H9 (cell line): ENCODE measurements at regions not wholly inside any gene's neighbourhood (a gene's known extent, or its start where the extent isn't known, plus 50 kb on each side); places are given as distances from the start of the nearest gene placed in this dataset.

Experiments
- DNase-seq: peaks from one replicate; pipeline ENCODE4 v3.0.0-alpha.2; 2017
- H2AFZ ChIP-seq: one replicate; pipeline ENCODE4 v1.6.1; 2013; ENCODE audit warnings: mild to moderate bottlenecking, low read length, control low read depth, moderate library complexity
- H2AK5ac ChIP-seq: 2 replicates; pipeline ENCODE4 v1.6.1; 2013; ENCODE audit warnings: low read length, control low read depth, mixed read lengths; ENCODE audit not compliant: insufficient read length
- H2BK120ac ChIP-seq: one replicate; pipeline ENCODE4 v1.6.1; 2013; ENCODE audit warnings: low read depth, mild to moderate bottlenecking, low read length, control low read depth, inconsistent platforms; ENCODE audit not compliant: poor library complexity, severe bottlenecking
- H2BK12ac ChIP-seq: 2 replicates; pipeline ENCODE4 v1.6.1; 2013; ENCODE audit warnings: low read length, control low read depth, mixed read lengths, low read depth; ENCODE audit not compliant: insufficient read length
- H2BK15ac ChIP-seq: 2 replicates; pipeline ENCODE4 v1.6.1; 2013; ENCODE audit warnings: low read depth, low read length, control low read depth
- H2BK20ac ChIP-seq: one replicate; pipeline ENCODE4 v1.6.1; 2013; ENCODE audit warnings: low read depth, mild to moderate bottlenecking, low read length, control low read depth, inconsistent platforms; ENCODE audit not compliant: poor library complexity, severe bottlenecking
- H2BK5ac ChIP-seq: 2 replicates; pipeline ENCODE4 v1.6.1; 2013; ENCODE audit warnings: low read length, control low read depth, mixed read lengths; ENCODE audit not compliant: insufficient read length
- H3K14ac ChIP-seq: 2 replicates; pipeline ENCODE4 v1.6.1; 2013; ENCODE audit warnings: low read length, control low read depth; ENCODE audit not compliant: insufficient read depth
- H3K18ac ChIP-seq: 2 replicates; pipeline ENCODE4 v1.6.1; 2013; ENCODE audit warnings: low read depth, mild to moderate bottlenecking, mixed read lengths, low read length, control low read depth; ENCODE audit not compliant: insufficient read length
- H3K23ac ChIP-seq: 2 replicates; pipeline ENCODE4 v1.6.1; 2013; ENCODE audit warnings: low read length, control low read depth, mixed read lengths, low read depth; ENCODE audit not compliant: insufficient read length
- H3K23me2 ChIP-seq: 2 replicates; pipeline ENCODE4 v1.6.1; 2013; ENCODE audit warnings: low read depth, mild to moderate bottlenecking, mixed read lengths, low read length, control low read depth; ENCODE audit not compliant: insufficient read length, poor library complexity, severe bottlenecking
- H3K27ac ChIP-seq: 2 replicates; pipeline ENCODE4 v1.5.1; 2013; ENCODE audit warnings: low read length, control low read depth, mixed read lengths, low read depth; ENCODE audit not compliant: insufficient read length
- H3K27me3 ChIP-seq: 2 replicates; pipeline ENCODE4 v1.6.1; 2013; ENCODE audit warnings: low read length, control low read depth, inconsistent platforms; ENCODE audit not compliant: insufficient read depth
- H3K4ac ChIP-seq: 2 replicates; pipeline ENCODE4 v1.6.1; 2013; ENCODE audit warnings: low read depth, mild to moderate bottlenecking, control low read depth, inconsistent platforms, low read length, moderate library complexity
- H3K4me1 ChIP-seq: 2 replicates; pipeline ENCODE4 v1.6.1; 2013; ENCODE audit warnings: low read length, control low read depth, inconsistent platforms; ENCODE audit not compliant: insufficient read depth
- H3K4me2 ChIP-seq: 2 replicates; pipeline ENCODE4 v1.6.1; 2013; ENCODE audit warnings: low read length, control low read depth, mixed read lengths; ENCODE audit not compliant: insufficient read length, insufficient read depth
- H3K56ac ChIP-seq: 2 replicates; pipeline ENCODE4 v1.6.1; 2013; ENCODE audit warnings: low read depth, mild to moderate bottlenecking, mixed read lengths, low read length, control low read depth; ENCODE audit not compliant: insufficient read length
- H3K79me1 ChIP-seq: 2 replicates; pipeline ENCODE4 v1.6.1; 2013; ENCODE audit warnings: low read depth, mild to moderate bottlenecking, moderate library complexity, low read length, control low read depth, inconsistent platforms; ENCODE audit not compliant: insufficient read depth, poor library complexity, severe bottlenecking
- H3K79me2 ChIP-seq: 2 replicates; pipeline ENCODE4 v1.6.1; 2013; ENCODE audit warnings: low read length, control low read depth, inconsistent platforms; ENCODE audit not compliant: insufficient read depth
- H3K9ac ChIP-seq: 2 replicates; pipeline ENCODE4 v1.6.1; 2013; ENCODE audit warnings: low read length, control low read depth, mixed read lengths; ENCODE audit not compliant: insufficient read length; ENCODE audit errors: extremely low read depth
- H3K9me3 ChIP-seq: one replicate; pipeline ENCODE4 v1.6.1; 2013; ENCODE audit warnings: low read depth, low read length, inconsistent platforms; ENCODE audit not compliant: control insufficient read depth
- H3T11ph ChIP-seq: one replicate; pipeline ENCODE4 v1.6.1; 2013; ENCODE audit warnings: mild to moderate bottlenecking, low read length, control low read depth, inconsistent platforms
- H4K20me1 ChIP-seq: one replicate; pipeline ENCODE4 v1.6.1; 2013; ENCODE audit not compliant: control insufficient read depth, insufficient read length, insufficient read depth
- H4K5ac ChIP-seq: 2 replicates; pipeline ENCODE4 v1.6.1; 2013; ENCODE audit warnings: low read depth, mild to moderate bottlenecking, mixed read lengths, low read length, control low read depth; ENCODE audit not compliant: insufficient read length
- H4K8ac ChIP-seq: replicated peaks from 2 replicates; pipeline ENCODE4 v1.6.1; 2013; ENCODE audit warnings: low read length, control low read depth, mixed read lengths, low read depth; ENCODE audit not compliant: insufficient read length
- H4K91ac ChIP-seq: 2 replicates; pipeline ENCODE4 v1.6.1; 2013; ENCODE audit warnings: low read depth, mild to moderate bottlenecking, moderate library complexity, mixed read lengths, low read length, control low read depth; ENCODE audit not compliant: insufficient read length
- H3K27ac Mint-ChIP-seq, 3 experiments: 2 replicates in 2 of 3; 3 replicates in 1 of 3; pipeline ENCODE4 v1.8.0; 2020 to 2021; ENCODE audit warnings: mixed read lengths in 3 of 3, mild to moderate bottlenecking in 1 of 3, moderate library complexity in 1 of 3
- H3K27me3 Mint-ChIP-seq: 2 replicates; pipeline ENCODE4 v1.8.0; 2021; ENCODE audit warnings: low read depth, mild to moderate bottlenecking, moderate library complexity, mixed read lengths
- H3K36me3 Mint-ChIP-seq, 3 experiments: 2 replicates in 2 of 3; 3 replicates in 1 of 3; pipeline ENCODE4 v1.8.0; 2020 to 2021; ENCODE audit warnings: low read depth in 3 of 3, mixed read lengths in 3 of 3; ENCODE audit not compliant: insufficient read depth in 1 of 3
- H3K4me1 Mint-ChIP-seq, 2 experiments: 2 replicates each; pipeline ENCODE4 v1.8.0; 2020; ENCODE audit warnings: mixed read lengths in 2 of 2
- H3K4me3 Mint-ChIP-seq, 2 experiments: 2 replicates in 1 of 2; 3 replicates in 1 of 2; pipeline ENCODE4 v1.8.0; 2020 to 2021; ENCODE audit warnings: mild to moderate bottlenecking in 2 of 2, mixed read lengths in 2 of 2, moderate library complexity in 1 of 2
- H3K9me3 Mint-ChIP-seq, 2 experiments: 2 replicates in 1 of 2; 3 replicates in 1 of 2; pipeline ENCODE4 v1.8.0; 2020; ENCODE audit warnings: mild to moderate bottlenecking in 2 of 2, mixed read lengths in 2 of 2, moderate library complexity in 1 of 2
- CTCF ChIP-seq: fragments of 200-600 bp; sonication (generic); conservative IDR thresholded peaks from 3 replicates; pipeline ENCODE4 v1.8.0; 2021; ENCODE audit warnings: antibody characterized with exemption, mild to moderate bottlenecking
- WGBS: extraction: QIAGEN DNeasy Blood & Tissue Kit; methylation state at CpG from one replicate; pipeline ENCODE4 v1.1.7; 2013; ENCODE audit warnings: missing lambda C conversion rate, low lambda C conversion rate, mixed read lengths; ENCODE audit not compliant: insufficient read length; ENCODE audit errors: extremely low coverage; 5-methylcytosine and 5-hydroxymethylcytosine counted together

- H3K79me1 ChIP-seq, result no peaks in the 10 kb centered on the region
- H3K4ac ChIP-seq, result no peak overlapping the region
- H2BK120ac ChIP-seq, result no peak overlapping the region
- no peaks in the 10 kb centered on the region for H3K27me3 Mint-ChIP-seq
- no peak overlapping the region for H2AFZ ChIP-seq
- no peak overlapping the region for H3K9ac ChIP-seq
- no peaks in the 10 kb centered on the region for H3K9me3 ChIP-seq
- no peak overlapping the region for H3K27ac Mint-ChIP-seq
- H3K79me2 ChIP-seq, result no peaks in the 10 kb centered on the region
- H2BK12ac ChIP-seq, result no peak overlapping the region
- H2BK15ac ChIP-seq, result no peak overlapping the region
- no peak overlapping the region for H2AK5ac ChIP-seq
- no peak overlapping the region for H3K4me3 Mint-ChIP-seq
- H3K4me2 ChIP-seq, result no peak overlapping the region
- H3K4me1 ChIP-seq, result no peaks in the 10 kb centered on the region
- H2BK20ac ChIP-seq, result no peak overlapping the region
- H3K23ac ChIP-seq, result no peak overlapping the region
- no peak overlapping the region for H3K27ac ChIP-seq
- H3K18ac ChIP-seq, result no peak overlapping the region
- H3T11ph ChIP-seq, result no peak overlapping the region
- no peaks in the 10 kb centered on the region for H3K9me3 Mint-ChIP-seq
- no peak overlapping the region for H4K91ac ChIP-seq
- WGBS, result no CpG with 5 or more reads among the region's 1 CpG
- H3K27me3 ChIP-seq, result no peaks in the 10 kb centered on the region
- H3K14ac ChIP-seq, result no peak overlapping the region
- H2BK5ac ChIP-seq, result no peak overlapping the region
- no peaks in the 10 kb centered on the region for H3K4me1 Mint-ChIP-seq
- DNase-seq, result no peak
- no peaks in the 10 kb centered on the region for H3K23me2 ChIP-seq
- no peak overlapping the region for H3K56ac ChIP-seq
- no peaks in the 10 kb centered on the region for H3K36me3 Mint-ChIP-seq
- no peaks in the 10 kb centered on the region for H4K20me1 ChIP-seq
- no peak overlapping the region for H4K8ac ChIP-seq
- no peak for TF ChIP-seq CTCF
- H4K5ac ChIP-seq, result no peak overlapping the region
Measured at GRCh38 chr2:115904516-115904915, 1462.1 kb downstream of the DPP10 start.
